Fibroblast of lung (primary cell): ENCODE measurements at regions not wholly inside any gene's neighbourhood (a gene's known extent, or its start where the extent isn't known, plus 50 kb on each side); places are given as distances from the start of the nearest gene placed in this dataset.

Experiments
- DNase-seq, 2 donors: peaks; one replicate each; pipeline versions ENCODE4 v3.0.0 to v3.0.0-alpha.2; 2010; ENCODE audit warnings: low read depth in 2 of 2
- H2AFZ ChIP-seq: 2 replicates; pipeline ENCODE4 v1.5.1; 2012; ENCODE audit warnings: low read length, control low read depth, inconsistent platforms
- H3K27ac ChIP-seq: 2 replicates; pipeline ENCODE4 v1.5.1; 2011; ENCODE audit warnings: low read length, control low read depth; ENCODE audit not compliant: insufficient read depth
- H3K27me3 ChIP-seq: 2 replicates; pipeline ENCODE4 v1.5.1; 2011; ENCODE audit warnings: mild to moderate bottlenecking, low read length; ENCODE audit not compliant: control insufficient read depth, insufficient read depth
- H3K36me3 ChIP-seq: 2 replicates; pipeline ENCODE4 v1.5.1; 2011; ENCODE audit warnings: low read length; ENCODE audit not compliant: control insufficient read depth, insufficient read depth
- H3K4me1 ChIP-seq: 2 replicates; pipeline ENCODE4 v1.5.1; 2011; ENCODE audit warnings: low read length; ENCODE audit not compliant: control insufficient read depth, insufficient read depth; ENCODE audit errors: extremely low read depth
- H3K4me2 ChIP-seq: 2 replicates; pipeline ENCODE4 v1.5.1; 2011; ENCODE audit warnings: low read length, control low read depth; ENCODE audit not compliant: insufficient read depth; ENCODE audit errors: extremely low read depth
- H3K4me3 ChIP-seq, 4 experiments: fragments of 200-600 bp in 1 of 4; sonication (generic) in 1 of 4; replicated peaks in 1 of 4; 2 replicates each; pipeline ENCODE4 v1.5.1; 2011 to 2016; ENCODE audit warnings: low read length in 4 of 4, low read depth in 3 of 4, mild to moderate bottlenecking in 3 of 4, control low read depth in 2 of 4, inconsistent platforms in 1 of 4, mixed read lengths in 1 of 4; ENCODE audit not compliant: insufficient read depth in 1 of 4; ENCODE audit errors: control extremely low read depth in 1 of 4
- H3K79me2 ChIP-seq: 2 replicates; pipeline ENCODE4 v1.5.1; 2012; ENCODE audit warnings: mild to moderate bottlenecking, low read length, inconsistent platforms; ENCODE audit not compliant: control insufficient read depth, insufficient read depth
- H3K9ac ChIP-seq: 2 replicates; pipeline ENCODE4 v1.5.1; 2011; ENCODE audit warnings: mild to moderate bottlenecking, low read length, control low read depth; ENCODE audit not compliant: insufficient read depth
- H3K9me3 ChIP-seq: 2 replicates; pipeline ENCODE4 v1.5.1; 2012; ENCODE audit warnings: low read depth, low read length; ENCODE audit not compliant: control insufficient read depth, insufficient read depth
- H4K20me1 ChIP-seq: 2 replicates; pipeline ENCODE4 v1.5.1; 2011; ENCODE audit warnings: low read length; ENCODE audit not compliant: control insufficient read depth, insufficient read depth; ENCODE audit errors: extremely low read depth
- EZH2 ChIP-seq: IDR thresholded peaks from 2 replicates; pipeline ENCODE4 v1.5.1; 2012; ENCODE audit warnings: low read length, control low read depth, mild to moderate bottlenecking; ENCODE audit errors: missing control alignments
- TF ChIP-seq, protein P1 (sequence below), 2 donors: IDR thresholded peaks in 1 of 2; conservative IDR thresholded peaks in 1 of 2; 1 replicate in 1 of 2; 2 replicates in 1 of 2; pipeline ENCODE4 v1.5.1; 2011 to 2012; ENCODE audit warnings: low read length in 2 of 2, control low read depth in 1 of 2, inconsistent platforms in 1 of 2, low read depth in 1 of 2, mild to moderate bottlenecking in 1 of 2

DNA sequence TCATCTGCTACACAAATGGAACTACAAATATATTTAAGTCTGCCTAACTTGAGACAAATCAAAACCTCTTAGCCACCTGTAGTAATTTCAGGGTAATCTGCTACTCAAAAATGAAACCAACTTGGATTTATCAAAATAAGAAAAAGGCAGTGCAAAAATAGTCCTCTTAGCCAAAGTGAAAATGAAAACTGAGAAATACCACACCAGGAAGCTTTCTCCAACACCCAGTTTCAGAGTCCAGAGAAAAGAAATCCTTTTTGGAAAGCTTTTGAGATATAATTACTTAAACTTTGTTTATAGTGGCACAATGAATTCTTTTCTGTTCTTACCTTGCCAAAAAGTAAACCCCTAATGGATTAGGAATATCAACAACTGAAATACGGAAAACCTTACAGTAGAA is 990.4 kb downstream of the EFNA5 start:
- no peak overlapping the region for H3K27ac ChIP-seq
- no peak overlapping the region for H2AFZ ChIP-seq
- H4K20me1 ChIP-seq: no peaks in the 10 kb centered on the region
- H3K4me1 ChIP-seq: no peaks in the 10 kb centered on the region
- DNase-seq: peak in 1 of 2 donors; percentile 27
- no peaks in the 10 kb centered on the region for H3K79me2 ChIP-seq
- TF ChIP-seq, protein P1, sequence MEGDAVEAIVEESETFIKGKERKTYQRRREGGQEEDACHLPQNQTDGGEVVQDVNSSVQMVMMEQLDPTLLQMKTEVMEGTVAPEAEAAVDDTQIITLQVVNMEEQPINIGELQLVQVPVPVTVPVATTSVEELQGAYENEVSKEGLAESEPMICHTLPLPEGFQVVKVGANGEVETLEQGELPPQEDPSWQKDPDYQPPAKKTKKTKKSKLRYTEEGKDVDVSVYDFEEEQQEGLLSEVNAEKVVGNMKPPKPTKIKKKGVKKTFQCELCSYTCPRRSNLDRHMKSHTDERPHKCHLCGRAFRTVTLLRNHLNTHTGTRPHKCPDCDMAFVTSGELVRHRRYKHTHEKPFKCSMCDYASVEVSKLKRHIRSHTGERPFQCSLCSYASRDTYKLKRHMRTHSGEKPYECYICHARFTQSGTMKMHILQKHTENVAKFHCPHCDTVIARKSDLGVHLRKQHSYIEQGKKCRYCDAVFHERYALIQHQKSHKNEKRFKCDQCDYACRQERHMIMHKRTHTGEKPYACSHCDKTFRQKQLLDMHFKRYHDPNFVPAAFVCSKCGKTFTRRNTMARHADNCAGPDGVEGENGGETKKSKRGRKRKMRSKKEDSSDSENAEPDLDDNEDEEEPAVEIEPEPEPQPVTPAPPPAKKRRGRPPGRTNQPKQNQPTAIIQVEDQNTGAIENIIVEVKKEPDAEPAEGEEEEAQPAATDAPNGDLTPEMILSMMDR (conservative IDR thresholded peaks at IDR 0.05 in 1 of 2, IDR thresholded peaks at IDR 0.05 in 1 of 2; ENCODE audit: low read depth in 1 of 2, low read length in 2 of 2): no peak
- no peak for TF ChIP-seq EZH2
- H3K9ac ChIP-seq: no peak overlapping the region
- no peak overlapping the region for H3K4me2 ChIP-seq
- no peaks in the 10 kb centered on the region for H3K36me3 ChIP-seq
- H3K4me3 ChIP-seq: peak overlapping the region in 1 of 4 experiments; percentile 52
- H3K27me3 ChIP-seq: no peaks in the 10 kb centered on the region
- H3K9me3 ChIP-seq: no peaks in the 10 kb centered on the region

GRCh38 chr5:106677057-106677456 is 993.7 kb downstream of the EFNA5 start:
- H3K27me3 ChIP-seq: no peaks in the 10 kb centered on the region
- H3K4me1 ChIP-seq: no peaks in the 10 kb centered on the region
- H4K20me1 ChIP-seq: no peaks in the 10 kb centered on the region
- H3K4me3 ChIP-seq: no peak overlapping the region
- H3K9me3 ChIP-seq: no peaks in the 10 kb centered on the region
- H3K36me3 ChIP-seq: no peaks in the 10 kb centered on the region
- TF ChIP-seq, protein P1 (conservative IDR thresholded peaks at IDR 0.05 in 1 of 2, IDR thresholded peaks at IDR 0.05 in 1 of 2; ENCODE audit: low read depth in 1 of 2, low read length in 2 of 2): no peak
- no peak for TF ChIP-seq EZH2
- no peak overlapping the region for H3K9ac ChIP-seq
- no peak for DNase-seq
- H2AFZ ChIP-seq: no peak overlapping the region
- no peaks in the 10 kb centered on the region for H3K79me2 ChIP-seq
- no peak overlapping the region for H3K4me2 ChIP-seq
- no peak overlapping the region for H3K27ac ChIP-seq

GRCh38 chr5:106675687-106676086 is 995.0 kb downstream of the EFNA5 start:
- Histone ChIP-seq H3K9ac (no peak overlapping the region), H4K20me1 (no peaks in the 10 kb centered on the region), H3K36me3 (no peaks in the 10 kb centered on the region), H3K79me2 (no peaks in the 10 kb centered on the region), H3K27me3 (no peaks in the 10 kb centered on the region), H3K4me1 (no peaks in the 10 kb centered on the region), H3K27ac (no peak overlapping the region), H2AFZ (no peak overlapping the region), H3K4me2 (no peak overlapping the region), H3K9me3 (no peaks in the 10 kb centered on the region), H3K4me3 (no peak overlapping the region)
- TF ChIP-seq, protein P1 (conservative IDR thresholded peaks at IDR 0.05 in 1 of 2, IDR thresholded peaks at IDR 0.05 in 1 of 2; ENCODE audit: low read depth in 1 of 2, low read length in 2 of 2): no peak
- TF ChIP-seq EZH2: no peak
- peak in 1 of 2 donors; percentile 5 for DNase-seq
